ENCODE measurements at regions not wholly inside any gene's neighbourhood (a gene's known extent, or its start where the extent isn't known, plus 50 kb on each side); places are given as distances from the start of the nearest gene placed in this dataset.
A peak's percentile ranks its signal among the peaks of the same experiment; 100 is the strongest.

DNA sequence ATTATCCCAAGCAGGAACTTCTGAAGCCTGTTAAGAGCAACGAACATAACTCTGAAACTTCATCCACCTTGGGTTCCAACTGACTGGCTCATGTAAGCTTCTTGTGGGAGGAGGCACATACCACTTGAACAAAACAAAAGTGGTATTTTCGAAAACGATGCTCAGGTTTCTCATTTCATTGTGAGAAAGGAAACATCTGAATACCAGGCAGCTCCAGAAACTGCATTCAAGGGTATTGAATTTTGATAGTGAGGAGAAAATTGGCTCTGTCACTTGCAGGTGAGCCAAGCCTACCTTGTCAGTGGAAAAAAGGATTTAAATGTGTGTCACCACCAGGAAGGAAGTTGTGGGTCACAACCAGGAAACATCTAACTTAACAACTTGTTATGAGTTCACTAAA is 218.1 kb upstream of the SATB1 start:
- no peak overlapping the region for H4K12ac ChIP-seq (ENCODE audit: low read depth, low read length)
- H2BK5ac ChIP-seq (ENCODE audit: low read depth, low read length, poor library complexity), result no peak overlapping the region
- no peaks in the 10 kb centered on the region for H3K4me1 ChIP-seq (ENCODE audit: control insufficient read depth in 1 of 2, insufficient read depth in 2 of 2, low read length in 2 of 2)
- H3K27ac ChIP-seq (ENCODE audit: low read depth, low read length), result no peak overlapping the region
- WGBS (ENCODE audit: extremely low coverage, insufficient coverage, insufficient read length), result no CpG with 5 or more reads among the region's 3 CpGs
- DNase-seq, result no peak
- H3K9ac ChIP-seq (ENCODE audit: low read length), result no peak overlapping the region
- H2AK5ac ChIP-seq (ENCODE audit: low read length), result no peak overlapping the region
- H3K23ac ChIP-seq (ENCODE audit: low read length), result no peak overlapping the region
- no peaks in the 10 kb centered on the region for H3K79me2 ChIP-seq (ENCODE audit: control insufficient read depth, insufficient read depth, low read length, poor library complexity)
- no peak overlapping the region for H2AFZ ChIP-seq (ENCODE audit: insufficient read depth, low read length, poor library complexity)
- H3K4me2 ChIP-seq (ENCODE audit: low read length), result no peak overlapping the region
- H2BK12ac ChIP-seq (ENCODE audit: low read length), result no peak overlapping the region
- no peak overlapping the region for H3K4me3 ChIP-seq (ENCODE audit: low read depth, low read length)
- no peak overlapping the region for H4K91ac ChIP-seq (ENCODE audit: low read depth, low read length)
- no peaks in the 10 kb centered on the region for H3K79me1 ChIP-seq (ENCODE audit: low read length)
- no peak overlapping the region for H2BK120ac ChIP-seq (ENCODE audit: insufficient read depth, low read length, poor library complexity)
- H3K4ac ChIP-seq (ENCODE audit: low read depth, low read length), result no peak overlapping the region
- H3K14ac ChIP-seq (ENCODE audit: low read length), result no peak overlapping the region
- H3K36me3 ChIP-seq (ENCODE audit: control insufficient read depth in 1 of 2, insufficient read depth in 2 of 2, low read length in 2 of 2), result no peaks in the 10 kb centered on the region
- no peak overlapping the region for H4K8ac ChIP-seq (ENCODE audit: low read depth, low read length)
- H3K18ac ChIP-seq (ENCODE audit: low read length), result no peak overlapping the region
- H3K9me3 ChIP-seq (ENCODE audit: insufficient read depth, low read depth, low read length), result no peaks in the 10 kb centered on the region
- H3K27me3 ChIP-seq (ENCODE audit: insufficient read depth, low read length), result no peaks in the 10 kb centered on the region

- no peaks in the 10 kb centered on the region for H3K27me3 ChIP-seq (ENCODE audit: insufficient read depth, low read length)
- H3K27ac ChIP-seq (ENCODE audit: low read depth, low read length), result no peak overlapping the region
- H4K12ac ChIP-seq (ENCODE audit: low read depth, low read length), result no peak overlapping the region
- H3K79me2 ChIP-seq (ENCODE audit: control insufficient read depth, insufficient read depth, low read length, poor library complexity), result no peaks in the 10 kb centered on the region
- H4K91ac ChIP-seq (ENCODE audit: low read depth, low read length), result no peak overlapping the region
- H2BK12ac ChIP-seq (ENCODE audit: low read length), result no peak overlapping the region
- H3K4ac ChIP-seq (ENCODE audit: low read depth, low read length), result no peak overlapping the region
- H2BK5ac ChIP-seq (ENCODE audit: low read depth, low read length, poor library complexity), result no peak overlapping the region
- no peak overlapping the region for H4K8ac ChIP-seq (ENCODE audit: low read depth, low read length)
- no peak overlapping the region for H2AFZ ChIP-seq (ENCODE audit: insufficient read depth, low read length, poor library complexity)
- WGBS (ENCODE audit: extremely low coverage, insufficient coverage, insufficient read length), result no CpG with 5 or more reads among the region's 3 CpGs
- no peak overlapping the region for H3K4me3 ChIP-seq (ENCODE audit: low read depth, low read length)
- no peak overlapping the region for H3K18ac ChIP-seq (ENCODE audit: low read length)
- no peak overlapping the region for H3K14ac ChIP-seq (ENCODE audit: low read length)
- no peak overlapping the region for H2AK5ac ChIP-seq (ENCODE audit: low read length)
- no peak overlapping the region for H3K23ac ChIP-seq (ENCODE audit: low read length)
- no peaks in the 10 kb centered on the region for H3K9me3 ChIP-seq (ENCODE audit: insufficient read depth, low read depth, low read length)
- H3K79me1 ChIP-seq (ENCODE audit: low read length), result no peaks in the 10 kb centered on the region
- no peak for DNase-seq
- no peak overlapping the region for H3K4me2 ChIP-seq (ENCODE audit: low read length)
- H2BK120ac ChIP-seq (ENCODE audit: insufficient read depth, low read length, poor library complexity), result no peak overlapping the region
- no peaks in the 10 kb centered on the region for H3K36me3 ChIP-seq (ENCODE audit: control insufficient read depth in 1 of 2, insufficient read depth in 2 of 2, low read length in 2 of 2)
- no peak overlapping the region for H3K9ac ChIP-seq (ENCODE audit: low read length)
- no peaks in the 10 kb centered on the region for H3K4me1 ChIP-seq (ENCODE audit: control insufficient read depth in 1 of 2, insufficient read depth in 2 of 2, low read length in 2 of 2)
Observed at GRCh38 chr3:18641916-18642315, 216.8 kb upstream of the SATB1 start.

GRCh38 chr3:18635215-18635614 is 210.1 kb upstream of the SATB1 start:
- Histone ChIP-seq H4K12ac (ENCODE audit: low read depth, low read length) (no peak overlapping the region), H4K8ac (ENCODE audit: low read depth, low read length) (no peak overlapping the region), H3K14ac (ENCODE audit: low read length) (no peak overlapping the region), H2BK12ac (ENCODE audit: low read length) (no peak overlapping the region), H3K36me3 (ENCODE audit: control insufficient read depth in 1 of 2, insufficient read depth in 2 of 2, low read length in 2 of 2) (no peaks in the 10 kb centered on the region), H3K9me3 (ENCODE audit: insufficient read depth, low read depth, low read length) (no peaks in the 10 kb centered on the region), H3K79me1 (ENCODE audit: low read length) (no peaks in the 10 kb centered on the region), H3K4ac (ENCODE audit: low read depth, low read length) (no peak overlapping the region), H3K4me2 (ENCODE audit: low read length) (no peak overlapping the region), H3K4me1 (ENCODE audit: control insufficient read depth in 1 of 2, insufficient read depth in 2 of 2, low read length in 2 of 2) (no peaks in the 10 kb centered on the region), H2AK5ac (ENCODE audit: low read length) (no peak overlapping the region), H3K4me3 (ENCODE audit: low read depth, low read length) (no peak overlapping the region), H3K79me2 (ENCODE audit: control insufficient read depth, insufficient read depth, low read length, poor library complexity) (no peaks in the 10 kb centered on the region), H2AFZ (ENCODE audit: insufficient read depth, low read length, poor library complexity) (no peak overlapping the region), H3K23ac (ENCODE audit: low read length) (no peak overlapping the region), H4K91ac (ENCODE audit: low read depth, low read length) (no peak overlapping the region), H3K27ac (ENCODE audit: low read depth, low read length) (no peak overlapping the region), H3K27me3 (ENCODE audit: insufficient read depth, low read length) (no peaks in the 10 kb centered on the region), H3K18ac (ENCODE audit: low read length) (no peak overlapping the region), H2BK120ac (ENCODE audit: insufficient read depth, low read length, poor library complexity) (no peak overlapping the region), H3K9ac (ENCODE audit: low read length) (no peak overlapping the region), H2BK5ac (ENCODE audit: low read depth, low read length, poor library complexity) (no peak overlapping the region)
- WGBS (ENCODE audit: extremely low coverage, insufficient coverage, insufficient read length), result no CpG with 5 or more reads among the region's 3 CpGs
- DNase-seq, result no peak

GRCh38 chr3:18634461-18634860 is 209.3 kb upstream of the SATB1 start:
- no peak overlapping the region for H2BK5ac ChIP-seq (ENCODE audit: low read depth, low read length, poor library complexity)
- H3K18ac ChIP-seq (ENCODE audit: low read length), result no peak overlapping the region
- H4K12ac ChIP-seq (ENCODE audit: low read depth, low read length), result peak overlapping the region; percentile 12
- no CpG with 5 or more reads among the region's 6 CpGs for whole genome bisulfite sequencing (ENCODE audit: extremely low coverage, insufficient coverage, insufficient read length)
- H3K4me2 ChIP-seq (ENCODE audit: low read length), result no peak overlapping the region
- H3K27me3 ChIP-seq (ENCODE audit: insufficient read depth, low read length), result no peaks in the 10 kb centered on the region
- no peaks in the 10 kb centered on the region for H3K4me1 ChIP-seq (ENCODE audit: control insufficient read depth in 1 of 2, insufficient read depth in 2 of 2, low read length in 2 of 2)
- DNase-seq, result no peak
- H3K79me1 ChIP-seq (ENCODE audit: low read length), result no peaks in the 10 kb centered on the region
- no peak overlapping the region for H3K9ac ChIP-seq (ENCODE audit: low read length)
- H2AFZ ChIP-seq (ENCODE audit: insufficient read depth, low read length, poor library complexity), result no peak overlapping the region
- no peak overlapping the region for H4K8ac ChIP-seq (ENCODE audit: low read depth, low read length)
- H2BK120ac ChIP-seq (ENCODE audit: insufficient read depth, low read length, poor library complexity), result no peak overlapping the region
- no peaks in the 10 kb centered on the region for H3K79me2 ChIP-seq (ENCODE audit: control insufficient read depth, insufficient read depth, low read length, poor library complexity)
- H2AK5ac ChIP-seq (ENCODE audit: low read length), result no peak overlapping the region
- H4K91ac ChIP-seq (ENCODE audit: low read depth, low read length), result no peak overlapping the region
- no peak overlapping the region for H3K14ac ChIP-seq (ENCODE audit: low read length)
- no peak overlapping the region for H3K4ac ChIP-seq (ENCODE audit: low read depth, low read length)
- H3K27ac ChIP-seq (ENCODE audit: low read depth, low read length), result no peak overlapping the region
- no peaks in the 10 kb centered on the region for H3K36me3 ChIP-seq (ENCODE audit: control insufficient read depth in 1 of 2, insufficient read depth in 2 of 2, low read length in 2 of 2)
- H3K4me3 ChIP-seq (ENCODE audit: low read depth, low read length), result no peak overlapping the region
- H3K23ac ChIP-seq (ENCODE audit: low read length), result no peak overlapping the region
- H3K9me3 ChIP-seq (ENCODE audit: insufficient read depth, low read depth, low read length), result no peaks in the 10 kb centered on the region
- no peak overlapping the region for H2BK12ac ChIP-seq (ENCODE audit: low read length)
